ENCODE measurements at regions not wholly inside any gene's neighbourhood (a gene's known extent, or its start where the extent isn't known, plus 50 kb on each side); places are given as distances from the start of the nearest gene placed in this dataset.
"Not testable (repeated sequence)": the region's sequence is repeated elsewhere in the genome, so short reads cannot be mapped to it uniquely, and the experiment has no call there.

DNA sequence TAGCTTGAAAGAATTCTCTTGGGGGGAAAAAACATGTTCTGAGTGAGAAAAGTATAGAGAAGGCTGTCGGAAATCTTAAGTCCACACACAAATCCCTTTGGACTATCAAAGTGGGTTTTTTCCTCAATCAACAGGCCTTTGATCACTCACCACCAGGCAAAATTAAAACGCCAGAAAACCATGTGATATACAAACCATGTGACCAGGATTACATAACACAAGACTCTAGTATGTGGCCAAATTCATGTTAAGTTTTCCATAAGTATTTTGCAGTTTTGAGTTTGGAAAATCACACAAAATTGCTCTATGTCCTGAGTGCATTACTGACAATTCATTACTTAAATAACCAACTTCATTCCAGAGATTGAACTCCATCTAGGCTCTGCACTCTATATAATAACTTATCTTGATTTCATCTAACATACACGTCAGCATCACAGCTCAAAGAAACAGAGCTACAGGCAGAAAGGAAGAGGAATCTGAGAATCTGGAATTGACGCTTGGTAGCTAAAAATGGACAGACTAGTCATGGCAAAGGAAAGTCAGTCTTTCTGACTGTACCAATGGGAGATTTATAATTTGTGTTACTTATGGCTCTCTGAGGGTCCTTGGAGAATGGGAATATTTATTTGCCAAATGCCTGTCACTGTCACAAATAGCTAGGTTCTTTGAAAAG, 383.5 kb downstream of the SFMBT2 start:
- DNase-seq: no peak

DNA sequence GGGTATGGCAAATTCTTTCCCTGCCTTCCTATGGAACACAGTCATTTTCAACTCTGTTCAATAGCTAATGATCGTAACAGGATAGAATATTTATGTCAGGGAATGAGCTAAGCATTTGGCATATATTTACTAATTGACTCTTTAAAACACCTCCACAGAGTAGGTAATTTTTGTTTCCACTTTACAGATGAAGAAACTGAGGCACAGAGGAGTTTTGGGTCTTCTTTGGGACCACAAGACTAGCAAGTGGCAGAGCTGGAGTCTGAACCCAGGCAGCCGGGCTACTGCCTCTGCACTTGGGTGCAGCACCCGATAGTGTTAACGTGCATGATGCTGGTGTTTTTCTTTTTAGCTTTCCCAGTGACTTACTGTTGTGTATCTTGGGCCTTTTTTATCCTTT, 384.0 kb downstream of the SFMBT2 start:
- DNase-seq: no peak

DNA sequence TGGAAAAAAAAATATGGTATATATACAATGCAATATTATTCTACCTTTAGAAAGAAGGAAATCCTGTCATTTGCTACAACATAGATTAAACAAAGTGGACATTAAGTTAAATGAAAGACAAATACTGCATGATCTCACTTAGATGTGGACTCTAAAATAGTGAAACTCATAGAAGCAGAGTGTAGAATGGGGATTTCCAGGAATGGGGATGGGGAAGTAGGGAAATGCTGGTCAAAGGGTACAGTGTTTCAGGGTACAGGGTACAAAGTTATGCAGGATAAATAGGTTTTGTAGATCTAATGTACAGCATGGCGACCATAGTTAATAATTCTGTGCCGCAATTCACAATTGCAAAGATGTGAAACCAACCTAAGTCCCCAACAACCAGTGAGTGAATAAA, 385.5 kb downstream of the SFMBT2 start:
- no peak for DNase-seq

DNA sequence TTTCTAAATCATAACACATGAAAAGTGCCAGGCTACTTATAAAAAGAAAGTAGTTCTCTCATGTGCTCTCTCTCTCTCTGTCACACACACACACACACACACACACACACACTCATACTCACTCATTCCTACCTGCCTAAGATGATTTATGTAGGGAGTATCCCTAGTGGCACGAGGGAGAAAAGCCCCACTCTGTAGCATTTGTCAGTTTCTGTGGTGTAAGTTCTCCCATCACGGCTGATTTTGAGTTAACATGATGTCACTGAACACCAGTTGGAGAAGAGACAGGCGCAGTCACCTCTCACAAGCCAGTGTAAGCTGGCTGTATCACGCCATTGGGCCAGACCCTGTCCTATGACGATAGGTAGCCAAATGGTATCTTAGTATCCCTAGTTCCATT, 395.4 kb downstream of the SFMBT2 start:
- no peak for DNase-seq

DNA sequence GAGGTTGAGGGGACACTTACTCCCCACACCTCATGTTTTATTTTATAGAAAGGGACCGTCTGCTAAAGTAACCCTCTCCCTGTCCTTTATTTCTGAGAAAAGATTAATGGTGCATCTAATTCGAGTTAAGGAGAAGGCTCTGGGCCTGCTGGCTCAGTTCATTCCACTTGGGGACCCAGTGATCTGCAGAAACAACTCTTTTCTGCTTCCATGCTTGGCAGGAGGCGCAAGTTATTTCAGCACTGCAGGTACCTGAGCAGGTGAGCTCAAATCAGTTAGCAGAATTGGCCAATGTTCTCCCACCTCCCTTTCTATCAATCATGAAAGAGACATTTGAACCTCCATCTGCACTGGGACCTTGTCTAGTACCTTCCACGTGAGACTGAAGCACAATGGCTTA, 396.1 kb downstream of the SFMBT2 start:
- DNase-seq: no peak

DNA sequence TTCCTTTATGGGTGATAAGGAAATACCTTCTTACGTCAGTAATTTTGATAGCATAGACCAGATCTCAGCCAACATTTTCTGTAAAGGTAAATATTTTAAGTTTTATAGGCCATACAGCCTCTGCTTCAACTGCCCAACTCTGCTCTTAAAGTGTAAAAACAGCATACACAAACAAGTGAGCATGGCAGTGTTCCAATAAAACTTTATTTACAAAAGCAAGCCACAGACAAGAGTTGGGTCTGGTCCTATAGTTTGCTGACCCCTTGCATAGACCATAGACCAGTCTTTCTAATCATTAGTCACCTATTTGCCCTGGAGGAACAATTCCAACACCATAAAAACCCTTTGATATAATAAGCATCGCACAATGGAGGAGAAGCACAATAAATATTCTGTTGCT, 398.8 kb downstream of the SFMBT2 start:
- DNase-seq: no peak

DNA sequence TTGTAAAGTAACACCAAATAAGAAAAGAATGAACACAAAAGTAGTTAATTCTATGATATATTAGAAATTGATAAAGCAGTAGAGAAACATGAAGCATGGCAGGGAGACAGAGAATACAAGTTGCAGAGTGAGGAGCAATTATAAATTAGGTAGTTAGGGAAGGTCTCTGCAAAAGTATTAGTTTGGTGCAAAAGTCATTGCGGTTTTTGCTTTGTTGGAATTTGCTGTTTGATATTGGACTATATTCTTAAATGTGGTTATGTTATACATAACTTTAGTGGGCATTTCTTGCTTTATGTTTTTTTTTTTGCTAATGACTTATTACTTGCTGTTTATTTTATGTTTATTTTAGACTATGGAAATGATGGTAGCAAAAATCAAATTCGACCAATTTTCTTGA, 402.2 kb downstream of the SFMBT2 start:
- no peak for DNase-seq

DNA sequence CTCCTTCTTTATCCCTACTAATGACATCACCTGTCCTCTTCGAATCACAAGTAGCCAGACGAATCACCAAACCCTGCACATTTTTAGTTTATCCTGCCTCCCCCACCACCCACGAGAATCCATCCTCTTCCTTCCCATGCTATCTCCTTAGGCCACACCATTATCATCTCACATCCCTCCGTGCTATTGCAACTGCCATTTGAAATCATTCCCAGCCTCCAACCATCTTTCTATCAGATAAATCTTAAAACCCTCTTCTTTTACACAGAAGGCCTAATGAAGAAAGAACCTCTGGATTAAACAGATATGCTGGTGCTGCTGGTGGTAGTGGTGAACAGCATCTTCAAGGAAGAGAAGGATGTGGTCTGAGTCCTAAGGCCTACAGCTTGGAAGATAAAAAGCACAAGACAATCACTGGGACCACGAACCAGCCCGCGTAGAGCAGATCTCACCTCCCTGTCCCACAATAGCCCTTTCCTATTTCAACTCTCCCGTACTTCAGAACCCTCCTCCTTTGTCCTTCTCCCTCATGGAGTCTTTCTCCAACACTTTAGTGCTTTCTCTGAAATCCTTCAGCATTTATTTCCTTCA, 403.1 kb downstream of the SFMBT2 start:
- DNase-seq: no peak

DNA sequence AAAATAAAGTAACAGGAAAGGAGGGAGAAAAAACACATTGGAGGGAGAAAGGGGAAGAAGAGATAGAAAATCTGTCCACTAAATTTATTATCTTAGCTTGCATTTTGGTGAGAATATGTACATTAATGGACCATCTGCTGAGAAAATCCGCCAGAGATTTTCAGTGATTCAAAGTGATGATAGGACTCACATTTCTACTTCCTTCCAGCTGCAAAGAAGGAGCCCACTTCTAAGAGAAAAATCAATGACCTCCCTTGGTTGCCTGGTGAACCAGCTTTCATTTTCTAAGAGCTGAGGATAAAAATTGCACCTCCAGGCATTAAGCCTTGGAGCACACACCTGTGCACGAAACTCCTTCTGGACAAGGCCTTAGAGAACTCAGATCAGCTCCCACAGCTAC, 404.3 kb downstream of the SFMBT2 start:
- no peak for DNase-seq

DNA sequence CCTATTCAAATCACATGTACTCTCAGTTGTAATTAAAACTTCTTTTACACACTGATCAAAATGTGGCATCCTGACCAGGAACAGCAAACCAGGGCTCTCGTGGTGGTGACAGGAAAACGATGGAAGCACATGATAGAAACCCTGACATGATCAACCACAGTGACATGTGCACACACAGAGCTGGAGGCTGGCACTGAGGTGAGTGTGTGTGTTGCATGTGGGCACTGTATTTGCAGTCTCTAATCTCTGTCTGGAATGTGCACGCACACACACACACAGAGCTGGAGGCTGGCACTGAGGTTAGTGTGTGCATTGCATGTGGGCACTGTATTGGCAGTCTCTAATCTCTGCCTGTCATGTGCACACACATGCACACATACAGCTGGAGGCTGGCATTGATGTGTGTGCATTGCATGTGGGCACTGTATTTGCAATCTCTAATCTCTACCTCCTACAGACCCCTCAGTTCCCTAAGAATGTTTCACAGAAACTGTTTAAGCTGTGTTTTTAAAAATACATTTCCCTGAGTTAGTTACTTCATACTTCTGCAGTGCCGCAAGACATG, 406.9 kb downstream of the SFMBT2 start:
- DNase-seq: no peak

DNA sequence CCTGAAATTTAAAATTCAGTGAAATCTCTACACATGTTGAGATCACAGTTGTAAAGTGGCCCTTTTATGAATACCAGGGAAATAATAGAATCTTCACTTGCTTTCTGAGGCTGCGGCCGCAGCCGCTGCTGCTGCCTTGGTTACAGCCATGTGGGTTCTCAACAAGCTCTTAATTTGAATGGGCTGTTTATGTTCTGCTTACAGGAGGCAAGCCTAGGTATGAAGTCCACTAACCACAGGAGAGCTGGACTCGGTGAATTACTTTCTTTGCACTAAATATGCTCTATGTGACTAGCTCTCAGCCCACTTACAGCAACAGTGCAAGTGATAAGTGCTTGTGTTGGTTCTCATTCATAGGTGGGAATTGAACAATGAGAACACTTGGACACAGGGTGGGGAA, 410.8 kb downstream of the SFMBT2 start:
- DNase-seq: no peak

DNA sequence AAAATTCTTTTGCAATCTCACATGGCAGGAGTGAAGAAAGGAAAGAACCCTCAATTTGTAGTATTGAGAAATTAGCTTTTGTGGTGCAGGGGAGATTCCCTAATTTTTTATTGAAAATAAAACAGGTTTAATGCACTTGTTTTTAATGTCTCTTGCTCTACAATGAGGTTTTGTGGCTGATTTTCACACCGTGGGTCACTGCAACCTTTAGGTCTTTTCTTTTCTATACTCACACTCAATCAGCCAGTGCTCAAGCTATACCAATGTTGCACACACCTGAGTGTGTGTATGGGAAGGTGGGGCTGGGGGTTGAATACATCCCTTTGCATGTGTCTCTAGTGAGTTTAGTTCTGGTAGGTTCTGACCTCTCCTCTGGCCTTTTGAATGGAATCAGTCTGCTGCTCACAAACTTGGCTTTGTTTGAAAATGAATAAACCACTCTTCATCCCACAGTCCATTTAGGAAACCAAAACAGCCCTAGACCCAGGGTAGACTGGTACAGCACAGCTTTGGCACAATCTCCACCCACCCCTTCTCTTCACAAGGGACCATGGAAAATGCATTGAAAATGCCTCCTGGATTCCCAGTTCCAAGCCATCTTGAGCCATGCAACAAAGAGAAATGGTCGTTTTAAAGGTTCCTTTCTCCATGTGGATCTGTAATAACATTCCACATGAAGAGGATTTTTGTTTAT, 411.5 kb downstream of the SFMBT2 start:
- DNase-seq: no peak

DNA sequence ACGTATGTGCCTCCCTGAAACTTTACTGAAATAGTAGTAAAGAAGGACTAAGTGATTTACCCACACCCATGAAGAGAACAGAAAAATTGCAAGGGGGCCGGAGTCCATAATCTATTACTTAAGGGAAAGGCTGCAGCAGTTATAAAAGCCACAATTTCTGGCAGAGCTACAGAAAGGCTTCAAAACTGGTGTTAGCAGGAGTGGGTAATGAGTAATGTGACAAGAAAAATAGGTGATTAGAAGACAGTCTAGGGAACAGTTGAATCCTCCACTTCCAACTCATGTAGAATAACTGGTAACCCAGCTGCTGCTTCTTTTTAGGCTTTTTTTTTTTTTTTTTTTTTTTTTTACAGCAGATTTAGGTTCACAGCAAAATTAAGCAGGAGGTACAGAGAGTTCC, 413.3 kb downstream of the SFMBT2 start:
- no peak for DNase-seq

DNA sequence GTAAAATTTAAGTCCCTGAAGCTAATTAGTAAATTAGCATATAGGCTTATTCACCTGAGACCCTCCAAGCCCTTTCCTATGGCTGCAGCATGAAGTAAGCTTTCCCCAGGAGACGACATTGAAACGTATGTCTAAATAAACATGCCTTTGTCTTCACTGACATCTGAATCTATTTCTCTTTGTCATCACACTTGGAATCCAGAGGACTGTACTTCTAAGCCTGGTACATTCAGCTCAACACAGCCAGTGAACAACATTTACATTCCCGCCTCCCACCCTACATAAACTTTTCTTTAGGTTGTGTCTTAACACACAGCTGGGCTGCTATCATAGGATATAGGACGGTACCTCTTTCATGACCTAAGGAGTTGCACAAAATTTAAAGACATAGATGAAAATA, 414.4 kb downstream of the SFMBT2 start:
- no peak for DNase-seq

DNA sequence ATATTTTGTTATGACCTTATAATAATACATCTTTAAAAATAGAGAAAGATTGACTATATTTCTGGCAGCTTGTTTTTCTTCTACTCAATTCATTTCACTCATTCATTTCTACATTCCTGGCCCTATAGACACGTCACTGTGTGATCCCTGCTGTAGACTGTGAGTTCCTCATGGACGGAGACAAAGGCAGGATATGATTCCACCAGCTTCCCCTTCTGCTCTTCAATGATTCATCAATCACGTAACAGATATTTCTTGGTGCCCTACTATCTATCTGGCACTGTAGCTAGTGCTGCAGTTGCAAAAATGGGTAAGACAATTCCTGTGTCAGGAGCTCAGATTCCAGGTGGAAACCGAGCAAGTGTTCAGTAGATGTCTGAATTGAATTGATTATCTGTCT, 415.0 kb downstream of the SFMBT2 start:
- no peak for DNase-seq

DNA sequence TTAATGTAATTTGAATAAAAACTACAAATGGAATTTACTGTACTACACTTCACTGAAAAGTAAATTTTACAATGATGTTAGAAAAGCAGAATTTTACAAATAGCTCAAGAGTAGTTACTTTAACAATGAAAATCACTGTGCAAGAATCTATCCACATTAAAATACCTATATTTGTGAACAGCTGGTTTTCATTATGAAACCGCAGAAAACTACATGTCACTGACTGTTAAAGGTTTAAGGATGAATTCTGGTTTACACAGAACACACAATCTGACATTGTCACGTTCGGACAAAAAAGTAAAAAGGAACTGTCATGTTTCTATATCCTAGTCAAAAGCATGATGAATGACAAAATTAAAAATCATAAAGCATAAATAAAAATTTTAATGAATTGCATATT, 415.3 kb upstream of the PRKCQ start:
- DNase-seq: no peak

DNA sequence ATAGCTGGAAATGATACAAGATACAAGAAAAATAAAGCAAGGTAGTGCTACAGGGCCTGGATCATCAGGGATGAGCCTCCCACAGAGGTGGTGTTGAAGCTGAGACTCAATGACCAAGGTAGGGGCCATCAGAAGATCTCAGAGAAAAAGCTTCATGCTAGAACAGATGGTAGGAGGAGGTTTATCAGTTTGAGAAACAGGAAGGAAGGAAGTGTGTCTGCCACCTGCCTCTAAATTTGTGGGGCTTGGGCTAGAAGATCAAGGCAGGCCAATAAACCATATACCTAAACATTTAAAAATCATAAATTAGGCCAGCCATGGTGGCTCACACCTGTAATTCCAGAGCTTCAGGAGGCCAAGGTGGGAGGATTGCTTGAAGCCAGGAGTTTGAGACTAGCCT, 410.8 kb upstream of the PRKCQ start:
- DNase-seq: no peak

DNA sequence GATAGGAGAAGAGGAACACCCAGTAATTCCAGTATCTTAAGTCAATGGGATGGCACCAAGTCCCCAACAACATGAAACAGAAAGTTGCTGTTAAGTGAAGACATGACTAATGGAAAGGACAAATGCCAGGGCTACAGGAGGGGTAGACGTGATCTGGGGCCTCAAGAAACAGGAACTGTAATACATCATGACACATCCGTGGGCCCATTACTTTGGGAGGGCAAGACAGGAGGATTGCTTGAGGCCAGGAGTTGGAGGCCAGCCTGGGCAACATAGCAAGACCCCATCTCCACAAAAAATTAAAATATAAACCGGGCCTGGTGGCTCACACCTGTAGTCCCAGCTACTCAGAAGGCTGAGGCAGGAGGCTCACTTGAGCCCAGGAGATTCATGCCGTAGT, 408.6 kb upstream of the PRKCQ start:
- no peak for DNase-seq

DNA sequence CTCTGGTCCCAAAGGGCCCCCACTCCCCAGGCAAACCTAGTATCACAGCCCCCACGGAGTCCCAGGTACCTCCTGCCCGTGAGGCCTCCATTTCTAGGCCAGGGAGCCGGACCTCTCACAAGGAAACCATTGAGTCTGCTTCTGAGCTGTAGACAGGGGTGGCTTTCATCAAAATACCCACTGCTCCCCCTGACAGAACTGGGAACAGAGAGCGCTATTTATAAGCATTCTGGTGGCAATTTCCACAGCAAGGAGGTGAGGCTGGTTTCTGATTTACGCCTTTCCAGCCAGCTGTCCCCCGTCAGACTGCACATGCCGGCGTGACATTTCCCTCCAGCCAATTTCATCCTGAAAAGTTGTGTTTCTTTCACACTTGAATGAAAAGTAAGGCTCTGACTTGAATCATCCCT, 407.5 kb upstream of the PRKCQ start:
- DNase-seq: peak; percentile 38

DNA sequence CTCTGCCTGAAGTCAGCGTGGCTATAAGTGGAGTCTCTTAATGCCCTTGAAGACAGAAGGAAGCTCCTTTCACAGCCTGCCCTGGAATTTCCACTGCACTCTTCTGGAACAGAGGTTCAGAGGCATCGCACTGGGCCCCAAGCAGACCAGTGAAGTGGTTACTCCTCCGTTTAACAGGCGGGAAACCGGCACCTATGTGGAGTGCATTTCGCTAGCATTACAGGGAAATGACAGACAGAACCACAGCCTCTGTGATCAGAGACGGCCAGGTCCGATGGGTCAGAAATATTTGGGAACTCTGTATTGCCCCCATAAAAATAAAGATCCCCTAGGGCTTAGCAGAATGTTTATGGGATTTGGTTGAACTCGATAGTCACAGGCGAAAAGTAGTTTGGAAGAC, 406.9 kb upstream of the PRKCQ start:
- DNase-seq: no peak

DNA sequence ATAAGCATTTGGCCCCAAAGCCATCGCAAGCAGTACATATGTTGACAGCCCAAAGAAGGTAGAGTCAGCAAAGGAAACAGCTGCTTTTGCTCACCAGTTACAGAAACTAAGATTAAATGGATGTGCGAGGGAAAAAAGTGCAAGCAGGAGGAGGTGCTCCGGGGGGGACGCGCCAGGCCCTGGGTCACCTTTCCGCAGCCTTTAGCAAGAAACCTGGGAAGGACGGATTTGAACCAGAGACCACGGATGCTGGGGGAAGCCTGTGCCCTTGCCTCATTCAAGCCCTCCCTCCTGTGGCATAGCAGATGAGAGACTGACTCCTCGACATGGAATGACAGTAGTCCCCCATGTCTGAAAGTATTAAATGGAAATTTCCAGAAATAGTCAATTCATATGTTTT, 405.6 kb upstream of the PRKCQ start:
- no peak for DNase-seq

DNA sequence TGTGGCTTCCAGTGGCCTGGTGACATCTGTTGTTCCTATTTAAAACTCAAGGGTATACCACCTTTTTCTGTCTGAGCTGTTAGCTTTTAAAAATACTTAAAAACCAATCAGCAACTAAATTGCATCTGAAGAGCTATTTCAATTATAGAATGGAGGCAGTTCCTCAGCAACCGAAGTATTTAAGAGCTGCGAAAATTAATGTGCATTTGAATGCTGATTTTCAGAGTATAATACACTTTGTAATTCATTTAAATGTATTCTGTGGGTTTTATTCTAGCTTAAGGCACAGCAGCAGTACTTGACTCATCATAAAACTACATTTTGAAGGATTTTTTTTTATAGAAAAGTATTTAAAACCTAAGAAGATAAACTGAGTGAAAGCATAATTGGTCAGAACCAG, 404.9 kb upstream of the PRKCQ start:
- DNase-seq: no peak

DNA sequence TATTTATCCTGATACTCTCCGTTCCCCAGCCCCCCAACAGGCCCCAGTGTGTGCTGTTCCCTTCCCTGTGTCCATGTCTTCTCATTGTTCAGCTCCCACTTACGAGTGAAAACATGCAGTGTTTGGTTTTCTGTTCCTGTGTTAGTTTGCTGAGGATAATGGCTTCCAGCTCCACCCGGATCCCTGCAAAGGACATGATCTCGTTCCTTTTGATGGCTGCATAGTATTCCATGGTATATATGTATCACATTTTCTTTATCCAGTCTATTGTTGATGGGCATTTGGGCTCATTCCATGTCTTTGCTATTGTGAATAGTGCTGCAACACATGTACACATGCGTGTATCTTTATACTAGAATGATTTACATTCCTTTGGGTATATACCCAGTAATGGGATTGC, 403.9 kb upstream of the PRKCQ start:
- DNase-seq: not testable (repeated sequence)

DNA sequence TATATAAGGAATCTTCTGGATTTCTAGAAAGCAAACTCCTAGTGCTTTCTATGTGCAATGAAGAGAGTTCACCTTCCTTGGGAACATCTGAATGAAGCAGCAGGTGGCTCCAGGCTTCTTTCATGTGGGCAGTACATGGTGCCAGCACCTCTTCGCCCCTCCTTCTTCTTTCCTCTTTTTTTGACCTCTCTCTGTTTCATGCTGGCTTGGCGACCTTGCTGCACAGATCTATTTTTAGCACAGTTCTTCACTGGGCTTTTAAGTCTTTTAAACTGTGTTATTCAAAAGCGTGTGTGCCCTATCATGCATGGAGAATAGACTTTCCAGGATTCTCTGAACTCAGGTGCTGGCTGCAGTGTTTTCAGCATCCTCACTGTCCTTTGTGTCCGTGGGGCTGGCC, 400.3 kb upstream of the PRKCQ start:
- DNase-seq: no peak
